Prostate gland (tissue), 2 donors: ENCODE measurements at regions not wholly inside any gene's neighbourhood (a gene's known extent, or its start where the extent isn't known, plus 50 kb on each side); places are given as distances from the start of the nearest gene placed in this dataset.

Source experiments
- DNase-seq: peaks from one replicate; pipeline ENCODE4 v3.0.0-alpha.2; 2019; ENCODE audit warnings: low spot score
- H3K27ac ChIP-seq, 2 donors: fragments of 200-600 bp; sonication (generic); 2 replicates each; pipeline ENCODE4 v1.5.1; 2017 to 2019
- H3K27me3 ChIP-seq: fragments of 200-600 bp; sonication (generic); replicated peaks from 2 replicates; pipeline ENCODE4 v1.5.1; 2019; ENCODE audit not compliant: insufficient read depth
- H3K36me3 ChIP-seq, 2 donors: fragments of 200-600 bp; sonication (generic); 1 replicate in 1 of 2; 2 replicates in 1 of 2; pipeline versions ENCODE4 v1.5.1 to v1.8.1; 2017 to 2019
- H3K4me1 ChIP-seq: fragments of 200-600 bp; sonication (generic); replicated peaks from 2 replicates; pipeline ENCODE4 v1.5.1; 2019
- H3K4me3 ChIP-seq, 2 donors: fragments of 200-600 bp; sonication (generic); 2 replicates each; pipeline ENCODE4 v1.5.1; 2017 to 2019
- H3K9me3 ChIP-seq: fragments of 200-600 bp; sonication (generic); 2 replicates; pipeline ENCODE4 v1.5.1; 2017
- CTCF ChIP-seq, 4 experiments: fragments of 200-600 bp in 2 of 4; fragments of 450-650 bp in 2 of 4; sonication (generic) in 2 of 4; IDR thresholded peaks; 1 replicate in 3 of 4; 2 replicates in 1 of 4; pipeline ENCODE4 v1.5.1; 2016 to 2019; ENCODE audit warnings: antibody characterized with exemption in 4 of 4, mild to moderate bottlenecking in 2 of 4, moderate library complexity in 2 of 4
- POLR2A ChIP-seq: fragments of 450-650 bp; IDR thresholded peaks from one replicate; pipeline ENCODE4 v1.6.1; 2016; ENCODE audit warnings: antibody characterized with exemption, mild to moderate bottlenecking
- POLR2AphosphoS5 ChIP-seq: sonication (generic); formaldehyde crosslinking; IDR thresholded peaks from one replicate; pipeline ENCODE4 v1.6.1; 2017; ENCODE audit warnings: antibody characterized with exemption
- WGBS: methylation state at CpG from one replicate; pipeline ENCODE4 v1.1.5; 2018; 5-methylcytosine and 5-hydroxymethylcytosine counted together
- intact Hi-C: fragments of 100-400 bp; cut with DNase I; formaldehyde crosslinking; loops from one replicate; pipeline ENCODE4 v1.14.2; 2022

GRCh38 chr1:58166417-58166816, 380.1 kb downstream of the OMA1 start:
- WGBS: 94% methylated on average over 3 of the region's 3 CpGs
- intact Hi-C loops: no loop called here
- Histone ChIP-seq H3K4me3 (no peak overlapping the region), H3K27ac (no peak overlapping the region), H3K9me3 (no peaks in the 10 kb centered on the region), H3K4me1 (no peaks in the 10 kb centered on the region), H3K36me3 (no peaks in the 10 kb centered on the region), H3K27me3 (no peaks in the 10 kb centered on the region)
- DNase-seq: no peak
- TF ChIP-seq CTCF (IDR thresholded peaks at IDR 0.05): no peak
- no peak for TF ChIP-seq POLR2A
- no peak for TF ChIP-seq POLR2AphosphoS5

- no peak for DNase-seq
- no peaks in the 10 kb centered on the region for H3K4me1 ChIP-seq
- H3K36me3 ChIP-seq: no peaks in the 10 kb centered on the region
- TF ChIP-seq POLR2AphosphoS5 (no peak), CTCF (IDR thresholded peaks at IDR 0.05) (no peak), POLR2A (no peak)
- WGBS: 88% methylated on average over 6 of the region's 6 CpGs
- intact Hi-C loops: no loop called here
- no peak overlapping the region for H3K4me3 ChIP-seq
- no peaks in the 10 kb centered on the region for H3K27me3 ChIP-seq
- H3K9me3 ChIP-seq: no peaks in the 10 kb centered on the region
- no peak overlapping the region for H3K27ac ChIP-seq
Measured at GRCh38 chr1:58165073-58165472, 381.5 kb downstream of the OMA1 start.

- H3K27ac ChIP-seq: no peak overlapping the region
- peak; percentile 48 for DNase-seq
- WGBS: 22% methylated on average over 9 of the region's 9 CpGs
Measured at GRCh38 chr1:58162952-58163550, 383.5 kb downstream of the OMA1 start.

GRCh38 chr1:58159434-58159830, 387.1 kb downstream of the OMA1 start:
- H3K27me3 ChIP-seq: no peaks in the 10 kb centered on the region
- intact Hi-C loops: no loop called here
- no peak overlapping the region for H3K27ac ChIP-seq
- no peak for DNase-seq
- TF ChIP-seq POLR2A: no peak
- TF ChIP-seq POLR2AphosphoS5: no peak
- no peak for TF ChIP-seq CTCF (IDR thresholded peaks at IDR 0.05)
- H3K4me1 ChIP-seq: no peaks in the 10 kb centered on the region
- H3K36me3 ChIP-seq: no peaks in the 10 kb centered on the region
- H3K9me3 ChIP-seq: no peaks in the 10 kb centered on the region
- 88% methylated on average over 3 of the region's 3 CpGs for WGBS
- no peak overlapping the region for H3K4me3 ChIP-seq

More at GRCh38 chr1:58162952-58163550, 383.5 kb downstream of the OMA1 start:
- H3K36me3 ChIP-seq: no peaks in the 10 kb centered on the region
- no peak overlapping the region for H3K4me3 ChIP-seq
- no peaks in the 10 kb centered on the region for H3K4me1 ChIP-seq
- H3K27me3 ChIP-seq: no peaks in the 10 kb centered on the region
- H3K9me3 ChIP-seq: no peaks in the 10 kb centered on the region
- TF ChIP-seq CTCF (IDR thresholded peaks at IDR 0.05) (peak; percentile 45 to 72 (median 68)), POLR2AphosphoS5 (no peak)
- intact Hi-C loops: loop anchor here (5.0 kb wide), 1 partner anchor 1331 kb away; no protein-coding TSS in a partner anchor
